ENCODE measurements at regions not wholly inside any gene's neighbourhood (a gene's known extent, or its start where the extent isn't known, plus 50 kb on each side); places are given as distances from the start of the nearest gene placed in this dataset.
"Not testable (repeated sequence)": the region's sequence is repeated elsewhere in the genome, so short reads cannot be mapped to it uniquely, and the experiment has no call there.

- no peak for DNase-seq (ENCODE audit: low spot score)
- FAIRE-seq, result no peak
Observed at GRCh38 chr4:64975177-64975576, 565.9 kb upstream of the TECRL start.

GRCh38 chr4:64969081-64969480 lies 559.8 kb upstream of the TECRL start:
- no peak for DNase-seq (ENCODE audit: low spot score)
- no peak for FAIRE-seq

GRCh38 chr4:64967286-64967685 lies 558.0 kb upstream of the TECRL start:
- FAIRE-seq (no peak), DNase-seq (ENCODE audit: low spot score) (no peak)

- FAIRE-seq (no peak), DNase-seq (ENCODE audit: low spot score) (no peak)
Observed at GRCh38 chr4:64960516-64960915, 551.3 kb upstream of the TECRL start.

- peak; percentile 26 for DNase-seq (ENCODE audit: low spot score)
- FAIRE-seq, result no peak
Observed at GRCh38 chr4:64940698-64941097, 531.4 kb upstream of the TECRL start.

GRCh38 chr4:64935469-64936001 lies 526.3 kb upstream of the TECRL start:
- FAIRE-seq (no peak), DNase-seq (ENCODE audit: low spot score) (no peak)

- FAIRE-seq, result no peak
- DNase-seq (ENCODE audit: low spot score), result no peak
Observed at GRCh38 chr4:64911846-64912245, 502.6 kb upstream of the TECRL start.

GRCh38 chr4:64903986-64904385 lies 494.7 kb upstream of the TECRL start:
- DNase-seq (ENCODE audit: low spot score), result no peak
- FAIRE-seq, result no peak

GRCh38 chr4:64899563-64899962 lies 490.3 kb upstream of the TECRL start:
- FAIRE-seq, result no peak
- DNase-seq (ENCODE audit: low spot score), result no peak

- DNase-seq (ENCODE audit: low spot score); FAIRE-seq: not testable (repeated sequence)
Observed at GRCh38 chr4:64899030-64899429, 489.8 kb upstream of the TECRL start.

GRCh38 chr4:64897683-64898082 lies 488.4 kb upstream of the TECRL start:
- no peak for FAIRE-seq
- no peak for DNase-seq (ENCODE audit: low spot score)

- DNase-seq (ENCODE audit: low spot score), result no peak
- no peak for FAIRE-seq
Observed at GRCh38 chr4:64895031-64895430, 485.8 kb upstream of the TECRL start.

GRCh38 chr4:64893205-64893604 lies 484.0 kb upstream of the TECRL start:
- no peak for FAIRE-seq

GRCh38 chr4:64889906-64890610 lies 480.8 kb upstream of the TECRL start:
- FAIRE-seq (no peak), DNase-seq (ENCODE audit: low spot score) (no peak)

More at GRCh38 chr4:64893205-64893604, 484.0 kb upstream of the TECRL start:
- no peak for DNase-seq (ENCODE audit: low spot score)

GRCh38 chr4:64883087-64883807 lies 474.0 kb upstream of the TECRL start:
- DNase-seq (ENCODE audit: low spot score) (no peak), FAIRE-seq (no peak)

GRCh38 chr4:64882311-64883086 lies 473.2 kb upstream of the TECRL start:
- FAIRE-seq, result no peak
- DNase-seq (ENCODE audit: low spot score), result no peak

- no peak for DNase-seq (ENCODE audit: low spot score)
- no peak for FAIRE-seq
Observed at GRCh38 chr4:64880557-64880956, 471.3 kb upstream of the TECRL start.

GRCh38 chr4:64876021-64876420 lies 466.8 kb upstream of the TECRL start:
- FAIRE-seq (no peak), DNase-seq (ENCODE audit: low spot score) (no peak)

GRCh38 chr4:64870558-64870957 lies 461.3 kb upstream of the TECRL start:
- FAIRE-seq (no peak), DNase-seq (ENCODE audit: low spot score) (no peak)

GRCh38 chr4:64857815-64858214 lies 448.6 kb upstream of the TECRL start:
- DNase-seq (ENCODE audit: low spot score) (no peak), FAIRE-seq (no peak)

GRCh38 chr4:64857198-64857597 lies 447.9 kb upstream of the TECRL start:
- FAIRE-seq, result no peak
- DNase-seq (ENCODE audit: low spot score), result no peak

- FAIRE-seq (no peak), DNase-seq (ENCODE audit: low spot score) (no peak)
Observed at GRCh38 chr4:64846417-64846816, 437.2 kb upstream of the TECRL start.

Measured in urothelium cell line (cell line).